ENCODE measurements at regions not wholly inside any gene's neighbourhood (a gene's known extent, or its start where the extent isn't known, plus 50 kb on each side); places are given as distances from the start of the nearest gene placed in this dataset.

DNA sequence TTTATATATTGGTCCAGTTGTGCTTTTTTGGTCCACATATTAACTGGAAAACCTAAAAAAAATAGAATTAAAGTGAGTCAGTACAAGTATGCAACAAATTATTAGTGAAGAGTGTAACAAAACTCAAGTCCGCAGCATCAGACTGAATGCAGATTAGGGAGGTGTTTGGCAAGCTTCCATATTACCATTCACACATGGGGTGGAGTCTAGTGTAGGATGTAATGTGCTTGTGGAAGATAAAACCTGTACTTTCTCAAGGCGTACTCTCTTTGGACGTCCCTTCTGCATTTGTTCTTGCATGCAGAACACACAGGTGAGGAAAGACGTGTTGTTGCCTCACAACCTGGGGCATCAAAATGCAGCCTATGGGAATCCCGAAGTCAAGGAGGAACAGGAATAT lies 668.7 kb downstream of the MRPL39 start:
- TF ChIP-seq POLR2AphosphoS5 (IDR thresholded peaks at IDR 0.05; ENCODE audit: borderline replicate concordance, low read depth, low read length): no peak
- TF ChIP-seq EZH2 (IDR thresholded peaks at IDR 0.05): no peak
- no peak for TF ChIP-seq FOXP2 (optimal IDR thresholded peaks at IDR 0.05; ENCODE audit: control extremely low read depth, extremely low read length, insufficient read depth)

Measured in SK-N-MC (cell line).